Muscle of back (tissue), 3 donors: ENCODE measurements at regions not wholly inside any gene's neighbourhood (a gene's known extent, or its start where the extent isn't known, plus 50 kb on each side); places are given as distances from the start of the nearest gene placed in this dataset.

Experiments
- DNase-seq, 3 donors: peaks; one replicate each; pipeline versions ENCODE4 v3.0.0 to v3.0.0-alpha.2; 2013

DNA sequence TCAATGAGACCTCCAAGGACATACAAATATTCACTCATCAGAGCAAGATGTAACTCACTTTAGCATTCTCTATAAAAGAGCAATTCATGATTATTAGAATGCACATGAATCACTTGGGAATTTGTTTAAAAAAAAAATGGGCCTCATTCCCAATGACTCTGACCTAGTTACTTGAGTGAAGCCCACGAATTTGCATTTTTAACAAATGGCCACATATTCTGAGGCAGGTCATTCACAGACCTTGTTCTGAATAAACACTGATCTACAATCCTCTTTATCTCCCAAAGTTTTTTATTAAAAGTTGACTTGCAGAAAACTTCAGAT lies 255.1 kb upstream of the VEGFC start:
- no peak for DNase-seq

DNA sequence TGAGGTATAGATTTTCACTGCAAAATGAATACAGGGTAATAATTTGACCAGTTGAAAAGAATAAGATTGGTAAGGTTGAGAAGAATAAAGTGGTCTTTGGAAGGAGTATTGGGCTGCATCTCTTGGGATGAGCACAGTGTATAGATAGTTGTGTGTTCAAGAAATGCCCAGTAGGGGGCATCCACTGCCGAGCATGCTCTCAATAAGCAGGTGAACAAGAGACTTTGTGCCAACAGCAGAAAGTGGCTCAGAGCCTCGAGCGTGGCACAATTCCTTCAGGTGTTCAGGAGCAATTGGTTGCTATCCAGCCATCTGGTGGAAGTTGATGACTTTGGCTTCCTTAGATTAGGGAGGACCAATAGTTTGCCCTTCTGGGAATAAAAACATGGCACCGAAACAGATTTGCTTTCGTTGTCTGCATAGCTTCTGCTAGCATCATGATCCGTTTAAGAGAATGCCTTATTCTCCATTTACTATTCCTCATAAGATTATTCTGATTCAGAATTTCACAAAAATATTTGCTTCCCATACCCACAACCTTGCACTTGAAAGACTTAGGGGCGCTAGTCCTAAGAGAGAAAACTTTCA lies 258.1 kb upstream of the NEIL3 start:
- no peak for DNase-seq

GRCh38 chr4:177052211-177052934 lies 257.3 kb upstream of the NEIL3 start:
- DNase-seq: peak in 1 of 3 donors; percentile 5

GRCh38 chr4:177057186-177057585 lies 252.5 kb upstream of the NEIL3 start:
- DNase-seq: no peak

DNA sequence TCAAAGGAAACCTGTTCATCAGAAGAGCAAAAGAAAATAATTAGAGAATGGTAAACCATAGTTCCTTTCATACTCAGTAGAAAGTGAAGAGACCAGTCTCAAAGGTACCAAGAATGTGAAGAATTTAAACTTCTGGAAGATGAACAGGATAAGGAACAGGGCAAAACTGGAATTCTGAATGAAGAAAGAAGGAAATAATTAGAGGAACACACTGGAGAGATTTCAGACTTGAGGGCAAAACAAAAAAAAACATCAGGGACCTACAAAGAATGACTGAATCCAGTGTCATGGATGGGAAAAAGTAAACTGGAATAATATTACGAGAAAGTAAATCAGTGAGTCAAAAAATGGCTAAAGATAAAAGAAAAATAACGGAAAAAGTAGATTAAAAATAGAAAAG lies 245.6 kb upstream of the NEIL3 start:
- no peak for DNase-seq

DNA sequence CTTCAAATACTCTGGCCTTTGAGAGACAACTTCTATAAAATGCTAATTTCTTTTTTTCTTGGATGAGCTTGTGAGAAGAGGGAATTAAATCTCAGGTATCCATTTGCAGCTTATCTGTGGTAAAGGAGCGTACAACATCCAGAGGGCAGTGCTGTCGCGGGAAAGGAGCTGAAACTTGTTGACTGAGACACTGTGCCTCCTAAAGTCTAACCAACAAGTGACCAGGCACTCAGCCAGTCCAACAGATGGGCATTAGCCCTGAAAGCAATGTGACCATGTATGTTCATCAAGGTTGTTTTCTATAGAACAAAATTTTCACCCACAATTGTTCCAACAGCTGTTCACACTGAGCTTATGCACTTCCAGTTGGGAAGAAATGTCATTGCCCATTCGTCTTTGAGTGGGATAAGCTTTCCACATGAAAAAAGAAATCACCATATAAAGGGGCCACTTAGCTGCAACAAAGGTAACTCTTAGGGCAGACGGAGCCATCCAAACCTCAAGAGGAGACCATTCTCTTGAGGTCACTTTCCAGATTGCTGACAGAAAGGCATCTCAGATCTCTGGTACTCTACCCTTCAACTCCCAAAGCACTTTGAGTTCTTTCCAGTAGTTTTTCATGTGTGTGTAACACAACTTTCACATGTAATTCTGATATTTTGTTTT lies 244.8 kb upstream of the NEIL3 start:
- DNase-seq: no peak

- DNase-seq: no peak
Measured at GRCh38 chr4:177066746-177067145, 242.9 kb upstream of the NEIL3 start.

- DNase-seq: no peak
Measured at GRCh38 chr4:177070533-177071058, 239.1 kb upstream of the NEIL3 start.

DNA sequence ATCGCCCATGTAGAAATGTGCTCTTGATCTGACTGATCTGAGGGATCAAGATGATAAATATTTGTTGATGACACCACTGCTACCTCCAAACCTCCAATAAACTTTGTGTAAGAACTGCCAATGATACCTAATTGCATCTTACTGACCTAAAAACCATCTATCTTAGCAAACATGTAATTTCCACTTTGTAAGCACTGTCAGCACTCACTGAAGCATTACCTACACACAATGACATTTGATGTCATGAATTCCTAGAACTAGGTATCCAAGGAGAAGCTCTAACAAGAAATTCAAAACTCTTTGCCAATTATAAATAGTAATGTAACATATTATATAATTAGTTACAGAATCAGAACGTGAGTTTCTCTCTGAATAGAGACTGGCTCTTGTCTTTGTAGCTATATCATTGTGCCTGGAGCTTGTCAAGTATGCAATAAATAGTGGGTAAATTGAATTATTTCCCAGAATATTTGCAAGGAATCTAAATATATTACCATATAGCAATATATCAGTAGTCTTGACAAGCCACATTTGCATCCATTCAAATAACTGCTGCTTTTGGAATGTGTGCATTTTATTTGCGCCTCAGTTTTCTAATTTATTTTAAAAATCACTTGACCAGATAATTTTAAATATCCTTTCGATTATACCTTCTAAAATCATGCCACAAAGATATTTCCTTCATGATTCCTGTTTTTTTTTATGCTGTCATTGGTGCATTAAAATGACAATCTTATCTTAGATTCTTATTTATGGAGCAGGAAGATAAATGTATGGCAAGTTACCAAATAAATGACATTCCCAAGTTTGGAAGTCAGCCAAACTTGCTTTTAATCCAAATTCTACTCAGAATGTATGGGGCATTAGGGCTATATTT lies 232.3 kb upstream of the NEIL3 start:
- no peak for DNase-seq

GRCh38 chr4:177079327-177079726 lies 230.3 kb upstream of the NEIL3 start:
- DNase-seq: no peak

DNA sequence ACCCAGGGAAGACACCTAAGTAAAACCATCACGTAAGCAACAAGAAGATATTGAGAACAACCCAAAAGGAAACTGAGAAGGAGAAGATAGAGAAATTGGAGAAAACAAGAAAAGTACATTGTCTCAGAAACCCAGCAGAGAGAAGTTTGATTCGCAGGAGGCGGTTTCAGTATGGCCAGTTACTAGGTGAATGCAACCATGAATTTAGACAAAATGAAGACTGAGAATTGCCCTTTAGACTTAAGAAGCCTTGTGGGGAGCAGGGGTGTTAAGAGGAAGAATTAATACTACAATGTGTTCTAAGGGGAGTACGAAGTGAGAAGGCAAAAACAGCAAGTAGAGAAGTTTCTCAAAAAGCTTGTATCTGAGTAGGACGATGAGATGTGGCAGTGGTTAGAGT lies 229.3 kb upstream of the NEIL3 start:
- no peak for DNase-seq

- no peak for DNase-seq
Measured at GRCh38 chr4:177087060-177087459, 222.6 kb upstream of the NEIL3 start.

- DNase-seq: no peak
Measured at GRCh38 chr4:177087499-177087898, 222.2 kb upstream of the NEIL3 start.

- no peak for DNase-seq
Measured at GRCh38 chr4:177091515-177091914, 218.2 kb upstream of the NEIL3 start.

DNA sequence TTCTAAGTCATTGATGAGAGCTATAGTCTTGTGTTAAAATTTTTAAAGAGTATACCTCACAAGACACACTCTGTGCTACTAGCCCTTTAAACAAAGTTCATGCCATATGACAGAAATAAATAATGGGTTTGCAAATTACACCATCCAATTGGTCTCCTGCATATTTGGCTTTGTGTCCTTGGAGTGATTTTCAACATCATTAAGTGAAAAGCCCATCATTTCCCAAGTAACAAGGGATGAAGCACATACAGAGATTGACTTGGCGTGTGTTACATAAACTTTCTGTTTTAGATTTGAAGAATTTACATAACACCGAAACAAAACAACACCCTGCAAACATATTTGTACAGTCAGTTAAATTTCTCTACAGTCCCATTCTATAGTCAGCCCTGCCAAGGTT lies 216.9 kb upstream of the NEIL3 start:
- no peak for DNase-seq

DNA sequence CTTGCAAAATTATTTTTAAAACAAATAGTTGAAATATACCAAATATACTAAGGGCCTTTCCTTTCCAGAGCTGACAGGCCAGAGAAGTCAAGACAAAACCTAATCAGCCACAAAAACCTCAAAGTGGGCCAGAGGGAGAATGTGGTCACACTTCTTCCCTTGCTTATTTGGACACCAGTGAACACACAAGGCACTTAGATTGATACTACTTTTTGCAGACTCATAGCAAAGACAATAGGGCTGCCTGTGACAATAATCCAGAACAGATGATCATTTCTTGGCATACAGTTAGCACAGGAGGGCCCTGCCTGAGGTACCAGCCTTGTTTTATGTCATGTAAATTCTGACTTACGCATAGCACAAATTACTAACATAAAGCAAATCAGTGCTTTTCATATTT lies 215.7 kb upstream of the NEIL3 start:
- no peak for DNase-seq

GRCh38 chr4:177097291-177097690 lies 212.4 kb upstream of the NEIL3 start:
- no peak for DNase-seq

DNA sequence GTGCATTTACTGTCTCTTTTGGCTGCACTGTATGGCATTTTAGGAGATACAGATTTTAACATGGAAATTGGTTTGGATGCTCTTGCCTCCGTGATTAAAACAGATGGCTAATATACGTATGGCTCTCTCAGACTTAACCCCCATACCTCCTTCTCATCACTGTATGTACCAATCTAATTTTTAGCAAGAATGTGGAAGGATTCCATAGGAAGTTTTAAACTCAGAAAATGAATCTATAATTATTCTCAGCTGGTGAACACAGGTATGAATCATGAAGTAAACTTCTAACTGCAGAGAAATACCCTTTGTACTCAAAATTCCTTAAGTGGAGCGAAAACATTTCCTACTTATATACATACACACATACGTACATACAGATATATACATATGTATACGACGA lies 210.5 kb upstream of the NEIL3 start:
- peak in 1 of 3 donors; percentile 13 for DNase-seq

- no peak for DNase-seq
Measured at GRCh38 chr4:177100307-177100706, 209.4 kb upstream of the NEIL3 start.

GRCh38 chr4:177103619-177104018 lies 206.1 kb upstream of the NEIL3 start:
- DNase-seq: no peak

DNA sequence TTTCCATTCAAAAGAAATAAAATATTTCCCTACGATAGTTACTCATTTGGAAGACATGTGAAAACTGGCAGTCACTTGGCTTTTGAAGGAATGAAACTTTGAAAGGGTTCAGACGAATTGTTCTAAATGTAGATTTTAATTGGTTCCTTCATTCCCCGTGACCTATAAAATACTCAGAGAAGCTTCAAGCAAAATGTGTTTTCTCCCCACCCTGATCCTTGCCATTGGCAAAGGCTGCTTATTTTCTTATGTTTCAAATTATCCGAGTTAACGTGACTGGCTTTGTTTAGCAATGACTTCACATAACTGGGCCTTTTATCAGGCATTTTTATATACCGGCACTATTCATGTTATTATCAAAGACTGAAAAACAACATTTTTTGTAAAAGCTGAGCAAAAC lies 204.1 kb upstream of the NEIL3 start:
- peak; percentile 12 to 57 (median 33) for DNase-seq

DNA sequence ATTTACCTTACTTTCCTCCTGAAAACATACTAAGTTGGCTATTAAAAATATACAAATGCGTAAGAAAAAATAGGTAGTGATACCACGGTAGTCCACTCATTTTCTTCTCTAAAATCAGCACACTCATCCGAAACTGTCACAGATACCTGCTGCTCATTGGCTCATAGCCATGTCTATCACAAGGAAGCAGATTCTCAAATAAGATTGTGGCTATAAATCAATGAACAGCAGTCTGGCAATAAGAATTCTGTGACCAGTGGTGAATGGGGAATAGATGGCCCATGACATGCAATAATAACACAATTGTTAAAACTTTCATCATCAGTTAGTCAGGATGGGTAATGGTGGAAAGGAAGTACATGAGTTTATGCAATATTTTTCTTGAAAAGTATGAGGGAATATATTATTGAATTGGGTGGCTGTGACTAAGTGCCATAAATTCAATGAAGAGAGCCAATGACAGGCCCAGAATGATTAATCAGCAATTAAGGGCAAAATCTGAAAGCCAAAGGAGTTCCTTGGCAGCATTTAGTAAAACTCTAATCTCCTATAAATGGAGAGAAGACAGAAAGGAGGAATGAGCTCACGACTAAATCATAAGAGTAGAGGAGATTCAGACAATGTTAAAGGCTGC lies 202.3 kb upstream of the NEIL3 start:
- DNase-seq: peak in 1 of 3 donors; percentile 57
